Ishikawa (cell line): ENCODE measurements at regions not wholly inside any gene's neighbourhood (a gene's known extent, or its start where the extent isn't known, plus 50 kb on each side); places are given as distances from the start of the nearest gene placed in this dataset.

Source experiments
- CREB1 ChIP-seq: IDR thresholded peaks from 2 replicates; pipeline ENCODE4 v1.6.1; 2012; ENCODE audit warnings: low read depth
- EP300 ChIP-seq: IDR thresholded peaks from 2 replicates; pipeline ENCODE4 v1.6.1; 2012; ENCODE audit warnings: borderline replicate concordance
- RAD21 ChIP-seq: IDR thresholded peaks from 2 replicates; pipeline ENCODE4 v1.6.1; 2012; ENCODE audit warnings: low read depth
- REST ChIP-seq: IDR thresholded peaks from 2 replicates; pipeline ENCODE4 v1.6.1; 2012; ENCODE audit warnings: low read depth, mild to moderate bottlenecking
- TAF1 ChIP-seq: IDR thresholded peaks from 2 replicates; pipeline ENCODE4 v1.6.1; 2012; ENCODE audit warnings: low read depth, mild to moderate bottlenecking
- TCF12 ChIP-seq: IDR thresholded peaks from 2 replicates; pipeline ENCODE4 v1.6.1; 2012; ENCODE audit warnings: low read depth
- TEAD4 ChIP-seq: IDR thresholded peaks from 2 replicates; pipeline ENCODE4 v1.6.1; 2012
- YY1 ChIP-seq: IDR thresholded peaks from 2 replicates; pipeline ENCODE4 v1.6.1; 2012; ENCODE audit warnings: low read depth

GRCh38 chr2:220502539-220502938 lies 875.1 kb downstream of the SLC4A3 start:
- TF ChIP-seq EP300 (no peak), YY1 (no peak), RAD21 (no peak), REST (no peak), TEAD4 (no peak), TAF1 (no peak), TCF12 (no peak), CREB1 (no peak)
